SU-DHL-6 (cell line): ENCODE measurements at regions not wholly inside any gene's neighbourhood (a gene's known extent, or its start where the extent isn't known, plus 50 kb on each side); places are given as distances from the start of the nearest gene placed in this dataset.

Source experiments
- EZH2phosphoT487 ChIP-seq: fragments of 200-600 bp; sonication (generic), shearing (Covaris generic); conservative IDR thresholded peaks from 2 replicates; pipeline ENCODE4 v1.6.1; 2018; ENCODE audit warnings: mild to moderate bottlenecking, antibody characterized with exemption, low read length, moderate library complexity, mixed read lengths
- TF ChIP-seq, protein P1 (sequence below): fragments of 200-600 bp; sonication (generic); IDR thresholded peaks from one replicate; pipeline ENCODE4 v1.5.1; 2017; ENCODE audit warnings: antibody characterized with exemption, mild to moderate bottlenecking, low read length, moderate library complexity; ENCODE audit not compliant: insufficient read depth, poor library complexity, severe bottlenecking

DNA sequence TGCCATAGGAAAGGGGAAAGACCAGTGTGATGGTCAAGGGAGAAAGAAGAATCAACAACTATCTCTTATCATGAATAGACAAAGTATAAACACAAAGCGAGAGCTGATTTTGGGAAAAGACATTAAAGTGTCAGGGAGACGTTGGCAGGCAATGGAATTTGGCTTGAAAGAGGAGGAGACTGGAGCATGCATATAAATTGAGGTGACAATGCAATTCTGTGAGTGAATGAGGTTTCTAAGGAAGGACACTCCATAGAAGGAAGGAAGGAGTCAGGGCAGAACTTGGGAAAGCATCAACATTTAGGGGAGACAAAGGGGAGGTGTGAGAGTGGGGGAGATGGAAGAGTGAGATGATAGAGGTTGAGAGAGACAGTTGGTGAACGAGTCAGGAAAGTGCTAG, 543.0 kb upstream of the TBL1XR1 start:
- TF ChIP-seq, protein P1, sequence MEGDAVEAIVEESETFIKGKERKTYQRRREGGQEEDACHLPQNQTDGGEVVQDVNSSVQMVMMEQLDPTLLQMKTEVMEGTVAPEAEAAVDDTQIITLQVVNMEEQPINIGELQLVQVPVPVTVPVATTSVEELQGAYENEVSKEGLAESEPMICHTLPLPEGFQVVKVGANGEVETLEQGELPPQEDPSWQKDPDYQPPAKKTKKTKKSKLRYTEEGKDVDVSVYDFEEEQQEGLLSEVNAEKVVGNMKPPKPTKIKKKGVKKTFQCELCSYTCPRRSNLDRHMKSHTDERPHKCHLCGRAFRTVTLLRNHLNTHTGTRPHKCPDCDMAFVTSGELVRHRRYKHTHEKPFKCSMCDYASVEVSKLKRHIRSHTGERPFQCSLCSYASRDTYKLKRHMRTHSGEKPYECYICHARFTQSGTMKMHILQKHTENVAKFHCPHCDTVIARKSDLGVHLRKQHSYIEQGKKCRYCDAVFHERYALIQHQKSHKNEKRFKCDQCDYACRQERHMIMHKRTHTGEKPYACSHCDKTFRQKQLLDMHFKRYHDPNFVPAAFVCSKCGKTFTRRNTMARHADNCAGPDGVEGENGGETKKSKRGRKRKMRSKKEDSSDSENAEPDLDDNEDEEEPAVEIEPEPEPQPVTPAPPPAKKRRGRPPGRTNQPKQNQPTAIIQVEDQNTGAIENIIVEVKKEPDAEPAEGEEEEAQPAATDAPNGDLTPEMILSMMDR, result no peak
- no peak for TF ChIP-seq EZH2phosphoT487
